IMR-90 (cell line): ENCODE measurements at regions not wholly inside any gene's neighbourhood (a gene's known extent, or its start where the extent isn't known, plus 50 kb on each side); places are given as distances from the start of the nearest gene placed in this dataset.

Experiments
- ATAC-seq: fragments of 200-7000 bp; cut with Tn5 transposase; 2 replicates; pipeline ENCODE4 v1.9.1; 2020; ENCODE audit warnings: low read depth, mild to moderate bottlenecking, moderate library complexity
- BruUV-seq: library from RNA; stranded (reverse); fragments of 400-500 nt; replicated peaks from 2 replicates; lab custom pipeline; 2021; lab: Mats Ljungman, UMichigan
- CTCF ChIA-PET: fragments of 300-600 bp; formaldehyde crosslinking; extraction: SDS; loops from one replicate; lab custom pipeline; 2021; ENCODE audit warnings: antibody characterized with exemption; lab: Yijun Ruan, JAX
- POLR2A ChIA-PET: fragments of 300-600 bp; sonication (Branson Sonifier 250); formaldehyde crosslinking; loops from one replicate; lab custom pipeline; 2022; ENCODE audit warnings: antibody characterized with exemption; ENCODE audit not compliant: unreplicated experiment; lab: Charles Lee
- DNase-seq: peaks from one replicate; pipeline ENCODE4 v3.0.0; 2013
- H2AFZ ChIP-seq: replicated peaks from 2 replicates; pipeline ENCODE3; 2013; ENCODE audit warnings: low read length, mild to moderate bottlenecking; ENCODE audit not compliant: poor library complexity
- H2AK5ac ChIP-seq: 2 replicates; pipeline ENCODE4 v1.6.1; 2013; ENCODE audit warnings: low read depth, low read length, inconsistent platforms
- H2AK9ac ChIP-seq: replicated peaks from 2 replicates; pipeline ENCODE3; 2013; ENCODE audit warnings: mild to moderate bottlenecking, low read depth, low read length, moderate library complexity; ENCODE audit not compliant: poor library complexity
- H2BK120ac ChIP-seq: 2 replicates; pipeline ENCODE4 v1.6.1; 2013; ENCODE audit warnings: low read depth, low read length, inconsistent platforms
- H2BK15ac ChIP-seq: 3 replicates; pipeline ENCODE4 v1.6.1; 2013; ENCODE audit warnings: low read depth, low read length, inconsistent platforms
- H2BK20ac ChIP-seq: 2 replicates; pipeline ENCODE4 v1.6.1; 2013; ENCODE audit warnings: low read depth, mild to moderate bottlenecking, inconsistent platforms, low read length, moderate library complexity
- H2BK5ac ChIP-seq: 2 replicates; pipeline ENCODE4 v1.6.1; 2013; ENCODE audit warnings: mild to moderate bottlenecking, low read depth, low read length, inconsistent platforms; ENCODE audit not compliant: poor library complexity, severe bottlenecking
- H3K14ac ChIP-seq: replicated peaks from 2 replicates; pipeline ENCODE4 v1.6.1; 2013; ENCODE audit warnings: low read depth, low read length, inconsistent platforms
- H3K18ac ChIP-seq: 2 replicates; pipeline ENCODE4 v1.6.1; 2013; ENCODE audit warnings: low read depth, low read length, control low read depth
- H3K23ac ChIP-seq: 2 replicates; pipeline ENCODE4 v1.6.1; 2013; ENCODE audit warnings: low read depth, low read length, inconsistent platforms
- H3K27ac ChIP-seq: 2 replicates; pipeline ENCODE4 v1.5.1; 2013; ENCODE audit warnings: mild to moderate bottlenecking, control low read depth, low read length; ENCODE audit not compliant: insufficient read depth
- H3K27me3 ChIP-seq: 2 replicates; pipeline ENCODE4 v1.6.1; 2013; ENCODE audit warnings: low read length; ENCODE audit not compliant: control insufficient read depth, insufficient read depth
- H3K36me3 ChIP-seq: 2 replicates; pipeline ENCODE4 v1.6.1; 2013; ENCODE audit warnings: low read length, mixed read lengths; ENCODE audit not compliant: control insufficient read depth, insufficient read depth
- H3K4ac ChIP-seq: 2 replicates; pipeline ENCODE4 v1.6.1; 2013; ENCODE audit warnings: low read depth, low read length, inconsistent platforms
- H3K4me1 ChIP-seq: 2 replicates; pipeline ENCODE4 v1.6.1; 2013; ENCODE audit warnings: low read length, mixed read lengths; ENCODE audit not compliant: control insufficient read depth, insufficient read depth
- H3K4me2 ChIP-seq: 2 replicates; pipeline ENCODE4 v1.6.1; 2013; ENCODE audit warnings: low read depth, mild to moderate bottlenecking, control low read depth, low read length, moderate library complexity
- H3K4me3 ChIP-seq: 2 replicates; pipeline ENCODE4 v1.5.1; 2013; ENCODE audit warnings: low read depth, mild to moderate bottlenecking, control low read depth, low read length, moderate library complexity; ENCODE audit not compliant: insufficient read depth
- H3K56ac ChIP-seq: 2 replicates; pipeline ENCODE4 v1.6.1; 2013; ENCODE audit warnings: low read length, inconsistent platforms; ENCODE audit not compliant: insufficient read depth; ENCODE audit errors: extremely low read depth
- H3K79me1 ChIP-seq, 2 experiments: 2 replicates each; pipeline ENCODE4 v1.6.1; 2013; ENCODE audit warnings: low read length in 2 of 2, inconsistent platforms in 1 of 2, low read depth in 1 of 2
- H3K9ac ChIP-seq: 2 replicates; pipeline ENCODE4 v1.6.1; 2013; ENCODE audit warnings: low read depth, low read length, control low read depth
- H3K9me1 ChIP-seq: 2 replicates; pipeline ENCODE4 v1.6.1; 2013; ENCODE audit warnings: low read length, inconsistent platforms; ENCODE audit not compliant: insufficient read depth
- H3K9me3 ChIP-seq: 2 replicates; pipeline ENCODE4 v1.6.1; 2013; ENCODE audit warnings: low read length; ENCODE audit not compliant: control insufficient read depth, insufficient read depth
- H4K20me1 ChIP-seq: 2 replicates; pipeline ENCODE4 v1.6.1; 2013; ENCODE audit warnings: low read length, inconsistent platforms; ENCODE audit not compliant: insufficient read depth
- H4K5ac ChIP-seq: 2 replicates; pipeline ENCODE4 v1.6.1; 2013; ENCODE audit warnings: mild to moderate bottlenecking, low read depth, low read length, control low read depth
- H4K8ac ChIP-seq, 2 experiments: 2 replicates each; pipeline ENCODE4 v1.6.1; 2013; ENCODE audit warnings: low read depth in 2 of 2, low read length in 2 of 2, control low read depth in 1 of 2, inconsistent platforms in 1 of 2
- H4K91ac ChIP-seq: 2 replicates; pipeline ENCODE4 v1.6.1; 2013; ENCODE audit warnings: low read depth, low read length, inconsistent platforms; ENCODE audit not compliant: insufficient read depth
- BHLHE40 ChIP-seq: fragments of 150-350 bp; IDR thresholded peaks from 2 replicates; pipeline ENCODE4 v1.6.1; 2016; ENCODE audit warnings: mild to moderate bottlenecking, low read depth, low read length
- CEBPB ChIP-seq: IDR thresholded peaks from 2 replicates; pipeline ENCODE4 v1.6.1; 2012; ENCODE audit warnings: low read depth, low read length, improper control_type of control experiment
- CHD1 ChIP-seq: IDR thresholded peaks from 2 replicates; pipeline ENCODE4 v1.6.1; 2012; ENCODE audit warnings: low read depth, low read length, improper control_type of control experiment
- CTCF ChIP-seq: conservative IDR thresholded peaks from 2 replicates; pipeline ENCODE4 v1.5.1; 2012; ENCODE audit warnings: mild to moderate bottlenecking, low read depth, low read length, improper control_type of control experiment
- ELK1 ChIP-seq: fragments of 150-350 bp; IDR thresholded peaks from 2 replicates; pipeline ENCODE4 v1.6.1; 2016; ENCODE audit warnings: low read depth, mild to moderate bottlenecking, low read length, moderate library complexity, borderline replicate concordance
- FOS ChIP-seq: fragments of 150-350 bp; IDR thresholded peaks from 2 replicates; pipeline ENCODE4 v1.6.1; 2016; ENCODE audit warnings: low read depth, low read length
- MAFK ChIP-seq: IDR thresholded peaks from 2 replicates; pipeline ENCODE4 v1.6.1; 2012; ENCODE audit warnings: low read depth, low read length, improper control_type of control experiment
- MAZ ChIP-seq: IDR thresholded peaks from 2 replicates; pipeline ENCODE4 v1.6.1; 2012; ENCODE audit warnings: low read depth, mild to moderate bottlenecking, low read length, improper control_type of control experiment, moderate library complexity, borderline replicate concordance
- MXI1 ChIP-seq: IDR thresholded peaks from 2 replicates; pipeline ENCODE4 v1.6.1; 2012; ENCODE audit warnings: low read depth, mild to moderate bottlenecking, low read length, moderate library complexity, borderline replicate concordance
- NFE2L2 ChIP-seq: fragments of 150-350 bp; IDR thresholded peaks from 2 replicates; pipeline ENCODE4 v1.6.1; 2016; ENCODE audit warnings: low read depth, mild to moderate bottlenecking, low read length
- POLR2A ChIP-seq: IDR thresholded peaks from 2 replicates; pipeline ENCODE4 v1.6.1; 2012; ENCODE audit warnings: mild to moderate bottlenecking, low read depth, low read length
- RAD21 ChIP-seq: IDR thresholded peaks from 2 replicates; pipeline ENCODE4 v1.6.1; 2012; ENCODE audit warnings: low read length, improper control_type of control experiment
- RCOR1 ChIP-seq: IDR thresholded peaks from 2 replicates; pipeline ENCODE4 v1.6.1; 2012; ENCODE audit warnings: mild to moderate bottlenecking, low read length, improper control_type of control experiment; ENCODE audit not compliant: insufficient replicate concordance
- RFX5 ChIP-seq: IDR thresholded peaks from 2 replicates; pipeline ENCODE4 v1.8.0; 2012; ENCODE audit warnings: low read depth, mild to moderate bottlenecking, low read length, moderate library complexity
- SMC3 ChIP-seq: fragments of 150-350 bp; IDR thresholded peaks from 2 replicates; pipeline ENCODE4 v1.6.1; 2016; ENCODE audit warnings: low read depth, mild to moderate bottlenecking, antibody characterized with exemption, low read length, moderate library complexity
- USF2 ChIP-seq: fragments of 150-350 bp; IDR thresholded peaks from 2 replicates; pipeline ENCODE4 v1.6.1; 2017; ENCODE audit warnings: mild to moderate bottlenecking, antibody characterized with exemption, low read length, low read depth
- WGBS, 2 experiments: methylation state at CpG; one replicate each; pipeline versions ENCODE4 v1.1.5 to v1.1.7; 2013; ENCODE audit warnings: missing lambda C conversion rate in 2 of 2; ENCODE audit not compliant: insufficient read length in 1 of 2; ENCODE audit errors: extremely low coverage in 2 of 2; 5-methylcytosine and 5-hydroxymethylcytosine counted together
- dilution Hi-C: fragments of 300-500 bp; cut with HindIII; formaldehyde crosslinking; loops from one replicate; pipeline ENCODE4 v1.14.3; 2018; ENCODE audit warnings: low sequenced_read_pairs; ENCODE audit not compliant: unreplicated experiment
- in situ Hi-C: fragments of 300-500 bp; cut with MboI; formaldehyde crosslinking; loops from 3 replicates; pipeline ENCODE4 v1.14.3; 2019; ENCODE audit warnings: low sequenced_read_pairs, inconsistent platforms, mixed read lengths
- intact Hi-C: fragments of 100-400 bp; cut with micrococcal nuclease; formaldehyde crosslinking; loops from 2 replicates; pipeline ENCODE4 v1.10.0; 2022

- in situ Hi-C loops (no loop called here), intact Hi-C loops (no loop called here), dilution Hi-C loops (no loop called here)
- Histone ChIP-seq H3K9me3 (no peaks in the 10 kb centered on the region), H2BK5ac (no peak overlapping the region), H3K27ac (no peak overlapping the region), H2AK9ac (no peak overlapping the region), H2BK15ac (no peak overlapping the region), H3K18ac (no peak overlapping the region), H2AK5ac (no peak overlapping the region), H3K14ac (no peak overlapping the region), H3K4me2 (no peak overlapping the region), H3K4me1 (no peaks in the 10 kb centered on the region), H4K91ac (no peak overlapping the region), H4K5ac (no peak overlapping the region), H2AFZ (no peak overlapping the region), H3K9ac (no peak overlapping the region), H3K79me1 (no peaks in the 10 kb centered on the region), H4K8ac (no peak overlapping the region), H3K4me3 (no peak overlapping the region), H4K20me1 (no peaks in the 10 kb centered on the region), H3K27me3 (no peaks in the 10 kb centered on the region; the same call in 1 of the 2 replicates), H3K56ac (no peak overlapping the region), H3K4ac (no peak overlapping the region), H3K9me1 (no peaks in the 10 kb centered on the region), H2BK20ac (no peak overlapping the region), H3K36me3 (no peaks in the 10 kb centered on the region), H3K23ac (no peak overlapping the region), H2BK120ac (no peak overlapping the region)
- POLR2A ChIA-PET: no interaction called here
- 48% methylated on average over 2 of the region's 13 CpGs; no CpG with 5 or more reads in 1 of the 2 experiments for WGBS, 2 experiments
- DNase-seq (no peak), ATAC-seq (no peak)
- TF ChIP-seq MXI1: no peak
- TF ChIP-seq CTCF: no peak
- no peak for TF ChIP-seq USF2
- TF ChIP-seq ELK1: no peak
- no peak for TF ChIP-seq RAD21
- TF ChIP-seq NFE2L2: no peak
- TF ChIP-seq MAZ: no peak
- TF ChIP-seq MAFK: no peak
- TF ChIP-seq RFX5: no peak
- TF ChIP-seq CEBPB: no peak
- TF ChIP-seq CHD1: no peak
- no peak for TF ChIP-seq RCOR1
- TF ChIP-seq FOS: no peak
- no peak for TF ChIP-seq BHLHE40
- no peak for TF ChIP-seq POLR2A
- no peak for TF ChIP-seq SMC3
- no TSS peak for BruUV-seq
- CTCF ChIA-PET: no interaction called here
Observed at GRCh38 chr12:92341065-92341668, 195.5 kb upstream of the BTG1 start.
